ENCODE measurements at regions not wholly inside any gene's neighbourhood (a gene's known extent, or its start where the extent isn't known, plus 50 kb on each side); places are given as distances from the start of the nearest gene placed in this dataset.

DNA sequence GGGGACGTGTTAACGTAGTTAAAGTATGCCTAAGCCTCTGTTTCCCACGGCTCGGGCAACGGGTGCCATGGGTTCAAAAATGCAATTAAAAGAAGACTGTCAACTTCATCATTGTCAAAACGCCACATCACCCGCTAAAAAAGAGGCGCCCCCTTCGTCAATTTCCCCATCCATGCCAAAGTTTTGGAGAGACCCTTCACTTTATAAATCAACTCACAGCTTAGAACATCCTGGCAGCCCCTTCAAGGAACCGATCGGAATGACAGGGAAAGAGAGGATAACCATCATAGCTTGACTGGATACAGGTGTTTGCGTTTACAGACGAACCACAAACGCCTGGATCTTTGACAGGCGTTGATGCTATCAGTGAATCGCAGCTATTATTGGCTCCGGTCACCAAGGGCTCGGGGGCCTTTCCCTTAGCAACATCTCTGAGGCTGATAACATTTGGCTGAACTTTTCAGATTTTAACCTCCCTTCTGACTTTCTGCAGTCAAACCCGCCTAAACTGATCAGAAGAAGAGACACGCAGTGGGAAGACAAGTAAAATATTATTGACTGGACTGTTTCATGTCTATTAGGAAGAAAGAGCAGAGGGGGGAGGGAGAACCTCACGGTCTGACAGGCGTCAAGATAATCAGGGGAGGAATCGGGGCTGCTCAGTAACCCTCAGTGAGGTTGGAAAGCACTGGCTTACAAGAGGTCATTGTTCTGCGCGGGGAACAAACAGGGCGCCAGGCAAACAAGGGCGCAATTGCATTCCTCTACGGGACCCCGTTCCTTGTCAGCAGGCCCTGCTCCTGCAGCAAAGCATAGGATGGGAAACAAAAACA is 322.5 kb upstream of the ZNF507 start:
- no peaks in the 10 kb centered on the region for H3K4me1 ChIP-seq (ENCODE audit: insufficient read depth, low read length)
- no peak overlapping the region for H3K4me2 ChIP-seq (ENCODE audit: insufficient read depth, low read length)
- H3K79me2 ChIP-seq (ENCODE audit: insufficient read depth, low read length), result no peaks in the 10 kb centered on the region
- H3K4me3 ChIP-seq (ENCODE audit: insufficient read depth, low read length), result no peak overlapping the region
- no peak overlapping the region for H3K27ac ChIP-seq (ENCODE audit: low read depth, low read length)
- DNase-seq (ENCODE audit: insufficient read length, low spot score, missing footprints), result no peak
- no peaks in the 10 kb centered on the region for H3K36me3 ChIP-seq (ENCODE audit: insufficient read depth, low read length)
- no peaks in the 10 kb centered on the region for H3K27me3 ChIP-seq (ENCODE audit: insufficient read depth, low read length)
- TF ChIP-seq, protein P1, sequence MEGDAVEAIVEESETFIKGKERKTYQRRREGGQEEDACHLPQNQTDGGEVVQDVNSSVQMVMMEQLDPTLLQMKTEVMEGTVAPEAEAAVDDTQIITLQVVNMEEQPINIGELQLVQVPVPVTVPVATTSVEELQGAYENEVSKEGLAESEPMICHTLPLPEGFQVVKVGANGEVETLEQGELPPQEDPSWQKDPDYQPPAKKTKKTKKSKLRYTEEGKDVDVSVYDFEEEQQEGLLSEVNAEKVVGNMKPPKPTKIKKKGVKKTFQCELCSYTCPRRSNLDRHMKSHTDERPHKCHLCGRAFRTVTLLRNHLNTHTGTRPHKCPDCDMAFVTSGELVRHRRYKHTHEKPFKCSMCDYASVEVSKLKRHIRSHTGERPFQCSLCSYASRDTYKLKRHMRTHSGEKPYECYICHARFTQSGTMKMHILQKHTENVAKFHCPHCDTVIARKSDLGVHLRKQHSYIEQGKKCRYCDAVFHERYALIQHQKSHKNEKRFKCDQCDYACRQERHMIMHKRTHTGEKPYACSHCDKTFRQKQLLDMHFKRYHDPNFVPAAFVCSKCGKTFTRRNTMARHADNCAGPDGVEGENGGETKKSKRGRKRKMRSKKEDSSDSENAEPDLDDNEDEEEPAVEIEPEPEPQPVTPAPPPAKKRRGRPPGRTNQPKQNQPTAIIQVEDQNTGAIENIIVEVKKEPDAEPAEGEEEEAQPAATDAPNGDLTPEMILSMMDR (IDR thresholded peaks at IDR 0.05; ENCODE audit: extremely low read depth, low read depth, low read length), result no peak
- H4K20me1 ChIP-seq (ENCODE audit: insufficient read depth, low read length), result no peaks in the 10 kb centered on the region
- H2AFZ ChIP-seq (ENCODE audit: low read length), result no peak overlapping the region
- H3K9me3 ChIP-seq (ENCODE audit: low read depth, low read length), result no peaks in the 10 kb centered on the region

DNA sequence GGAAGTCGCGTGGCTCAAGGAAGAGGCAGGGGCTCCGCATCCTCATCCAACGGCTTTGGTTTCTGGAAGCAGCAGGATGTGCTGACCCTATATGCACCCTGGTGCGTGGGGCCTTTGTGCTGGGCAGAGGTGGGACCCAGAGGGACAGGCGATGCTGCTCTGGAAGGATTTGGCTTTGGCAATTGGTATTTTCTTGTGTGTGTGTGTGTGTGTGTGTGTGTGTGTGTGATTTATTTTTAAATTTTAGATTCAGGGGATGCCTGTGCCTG is 321.9 kb upstream of the ZNF507 start:
- H2AFZ ChIP-seq (ENCODE audit: low read length), result no peak overlapping the region
- H3K4me3 ChIP-seq (ENCODE audit: insufficient read depth, low read length), result no peak overlapping the region
- no peaks in the 10 kb centered on the region for H3K36me3 ChIP-seq (ENCODE audit: insufficient read depth, low read length)
- no peaks in the 10 kb centered on the region for H4K20me1 ChIP-seq (ENCODE audit: insufficient read depth, low read length)
- no peak for DNase-seq (ENCODE audit: insufficient read length, low spot score, missing footprints)
- no peaks in the 10 kb centered on the region for H3K79me2 ChIP-seq (ENCODE audit: insufficient read depth, low read length)
- no peak overlapping the region for H3K4me2 ChIP-seq (ENCODE audit: insufficient read depth, low read length)
- H3K4me1 ChIP-seq (ENCODE audit: insufficient read depth, low read length), result no peaks in the 10 kb centered on the region
- H3K27me3 ChIP-seq (ENCODE audit: insufficient read depth, low read length), result no peaks in the 10 kb centered on the region
- TF ChIP-seq, protein P1 (IDR thresholded peaks at IDR 0.05; ENCODE audit: extremely low read depth, low read depth, low read length), result no peak
- H3K9me3 ChIP-seq (ENCODE audit: low read depth, low read length), result no peaks in the 10 kb centered on the region
- H3K27ac ChIP-seq (ENCODE audit: low read depth, low read length), result no peak overlapping the region

DNA sequence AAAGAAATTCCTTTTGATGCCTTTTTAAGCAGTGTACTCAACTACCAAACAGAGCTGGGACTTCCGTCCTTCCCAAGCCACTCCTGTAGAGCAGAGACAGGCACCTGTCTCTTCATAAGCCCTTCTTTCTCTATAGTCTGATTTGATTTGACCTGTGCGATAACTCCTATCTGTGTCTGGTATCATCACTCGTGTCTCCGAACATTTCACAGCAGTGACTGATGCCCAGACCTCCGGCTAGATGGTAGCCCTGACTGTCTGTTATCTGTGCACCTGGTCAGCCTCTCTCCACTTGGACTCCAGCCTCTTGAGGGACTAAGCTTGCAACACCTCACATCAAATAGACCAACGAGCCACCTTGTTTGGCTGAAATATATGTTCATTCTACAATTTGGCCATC is 316.2 kb upstream of the ZNF507 start:
- H3K79me2 ChIP-seq (ENCODE audit: insufficient read depth, low read length), result no peaks in the 10 kb centered on the region
- DNase-seq (ENCODE audit: insufficient read length, low spot score, missing footprints), result no peak
- H3K36me3 ChIP-seq (ENCODE audit: insufficient read depth, low read length), result no peaks in the 10 kb centered on the region
- no peaks in the 10 kb centered on the region for H3K9me3 ChIP-seq (ENCODE audit: low read depth, low read length)
- H3K4me1 ChIP-seq (ENCODE audit: insufficient read depth, low read length), result no peaks in the 10 kb centered on the region
- no peak overlapping the region for H3K4me2 ChIP-seq (ENCODE audit: insufficient read depth, low read length)
- no peaks in the 10 kb centered on the region for H3K27me3 ChIP-seq (ENCODE audit: insufficient read depth, low read length)
- H3K27ac ChIP-seq (ENCODE audit: low read depth, low read length), result no peak overlapping the region
- H4K20me1 ChIP-seq (ENCODE audit: insufficient read depth, low read length), result no peaks in the 10 kb centered on the region
- TF ChIP-seq, protein P1 (IDR thresholded peaks at IDR 0.05; ENCODE audit: extremely low read depth, low read depth, low read length), result no peak
- no peak overlapping the region for H3K4me3 ChIP-seq (ENCODE audit: insufficient read depth, low read length)
- no peak overlapping the region for H2AFZ ChIP-seq (ENCODE audit: low read length)

DNA sequence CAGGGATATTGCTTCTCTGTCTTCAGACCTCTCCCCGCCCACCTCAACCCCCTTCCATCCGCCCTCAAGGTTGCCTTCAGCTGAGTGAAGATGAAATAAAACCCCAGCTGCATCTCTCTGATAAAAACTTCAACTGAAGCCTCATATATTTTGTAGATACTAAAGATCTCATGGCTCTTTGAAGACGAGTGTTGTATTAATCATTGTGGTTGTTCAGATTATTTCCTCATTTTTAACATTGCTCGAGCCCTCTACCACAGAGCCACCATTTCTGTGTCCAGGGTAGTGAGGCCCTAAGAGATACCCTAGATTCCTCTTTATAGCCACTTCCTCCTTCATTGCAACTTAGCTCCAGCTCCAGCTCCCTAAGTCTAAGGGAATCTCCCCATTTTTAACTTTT is 312.8 kb upstream of the ZNF507 start:
- no peaks in the 10 kb centered on the region for H3K79me2 ChIP-seq (ENCODE audit: insufficient read depth, low read length)
- no peak overlapping the region for H3K4me3 ChIP-seq (ENCODE audit: insufficient read depth, low read length)
- no peak for DNase-seq (ENCODE audit: insufficient read length, low spot score, missing footprints)
- H3K4me1 ChIP-seq (ENCODE audit: insufficient read depth, low read length), result no peaks in the 10 kb centered on the region
- TF ChIP-seq, protein P1 (IDR thresholded peaks at IDR 0.05; ENCODE audit: extremely low read depth, low read depth, low read length), result no peak
- H2AFZ ChIP-seq (ENCODE audit: low read length), result no peak overlapping the region
- H3K9me3 ChIP-seq (ENCODE audit: low read depth, low read length), result no peaks in the 10 kb centered on the region
- H3K27me3 ChIP-seq (ENCODE audit: insufficient read depth, low read length), result no peaks in the 10 kb centered on the region
- no peaks in the 10 kb centered on the region for H3K36me3 ChIP-seq (ENCODE audit: insufficient read depth, low read length)
- H3K4me2 ChIP-seq (ENCODE audit: insufficient read depth, low read length), result no peak overlapping the region
- H4K20me1 ChIP-seq (ENCODE audit: insufficient read depth, low read length), result no peaks in the 10 kb centered on the region
- H3K27ac ChIP-seq (ENCODE audit: low read depth, low read length), result no peak overlapping the region

Measured in osteoblast (primary cell).